ENCODE measurements at regions not wholly inside any gene's neighbourhood (a gene's known extent, or its start where the extent isn't known, plus 50 kb on each side); places are given as distances from the start of the nearest gene placed in this dataset.
A peak's percentile ranks its signal among the peaks of the same experiment; 100 is the strongest.

DNA sequence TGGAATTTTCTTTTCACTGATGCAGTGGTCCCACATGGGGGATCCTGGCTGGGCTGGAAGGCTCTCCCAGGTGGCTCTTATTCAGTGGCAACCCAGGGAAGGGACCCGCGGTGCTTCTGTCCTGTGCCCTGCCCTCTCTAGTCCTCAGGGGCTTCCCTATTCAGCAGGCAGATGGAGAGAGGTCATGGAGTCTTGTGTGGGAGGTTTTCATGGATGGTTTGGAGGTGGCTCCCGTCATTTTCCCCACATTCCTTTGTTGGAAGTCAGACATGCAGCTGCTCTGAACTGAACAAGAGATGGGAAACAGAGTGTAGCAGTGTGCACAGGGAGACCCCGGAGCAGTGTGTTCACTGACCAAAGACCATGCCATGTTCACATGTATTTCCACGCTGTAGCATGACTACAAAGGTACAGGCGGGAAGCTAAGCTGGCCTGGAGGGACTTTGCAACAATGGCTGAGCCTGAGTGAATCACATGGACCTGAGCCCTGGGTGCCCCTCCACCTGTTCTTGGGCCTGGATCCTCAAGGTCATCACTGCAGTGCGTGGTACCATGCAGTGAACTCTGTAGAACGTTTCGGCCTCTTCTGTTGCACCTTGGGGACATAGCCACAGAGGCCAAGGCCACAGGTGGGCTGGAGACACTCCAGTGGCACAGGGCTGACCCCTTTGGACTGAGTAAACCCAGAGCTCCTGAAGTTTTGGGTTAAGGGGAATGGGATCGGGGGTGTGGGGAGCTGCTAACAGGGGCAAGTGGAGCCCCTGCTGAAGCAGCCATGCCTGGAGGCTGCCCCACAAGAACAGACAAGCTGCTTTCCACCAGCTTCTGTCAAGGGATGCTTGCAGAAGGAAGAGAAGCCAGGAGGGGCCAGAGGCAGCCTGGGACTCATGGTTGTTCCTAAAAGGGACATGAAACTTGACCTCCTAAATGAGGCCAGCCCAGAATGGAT is 123.0 kb downstream of the ASB7 start:
- no peaks in the 10 kb centered on the region for H3K36me3 ChIP-seq (ENCODE audit: control insufficient read depth in 1 of 2, insufficient read depth in 2 of 2, low read depth in 1 of 2, low read length in 2 of 2)
- H3K4me1 ChIP-seq (ENCODE audit: control insufficient read depth, insufficient read depth, low read depth, low read length): peaks cover 33% of the 10 kb centered on the region
- no peak overlapping the region for H4K91ac ChIP-seq (ENCODE audit: low read length)
- H3K27ac ChIP-seq (ENCODE audit: low read length, poor library complexity, severe bottlenecking): peak overlapping the region; percentile 63
- H3K18ac ChIP-seq (ENCODE audit: low read depth in 1 of 2, low read length in 2 of 2): peak overlapping the region in 1 of 2 experiments; percentile 32
- H3K4me2 ChIP-seq (ENCODE audit: low read length, poor library complexity, severe bottlenecking): no peak overlapping the region
- H3K79me1 ChIP-seq (replicated peaks; ENCODE audit: low read length, poor library complexity, severe bottlenecking): no peaks in the 10 kb centered on the region
- peak overlapping the region in 1 of 2 experiments; percentile 29 for H3K14ac ChIP-seq (ENCODE audit: low read length in 2 of 2)
- H2BK12ac ChIP-seq (ENCODE audit: low read length in 2 of 2): peak overlapping the region; percentile 42 to 74
- no peak overlapping the region for H2BK15ac ChIP-seq (ENCODE audit: low read depth, poor library complexity, severe bottlenecking)
- H3K23ac ChIP-seq (ENCODE audit: low read length in 2 of 2): no peak overlapping the region
- no peak overlapping the region for H3K4me3 ChIP-seq (ENCODE audit: insufficient read depth in 1 of 2, low read depth in 1 of 2, low read length in 2 of 2)
- H2BK120ac ChIP-seq (ENCODE audit: low read depth, low read length): no peak overlapping the region
- peak overlapping the region; percentile 40 for H2AK5ac ChIP-seq (ENCODE audit: low read length, severe bottlenecking)
- DNase-seq: peak; percentile 81
- no peaks in the 10 kb centered on the region for H3K9me3 ChIP-seq (ENCODE audit: control insufficient read depth, low read length)
- H4K8ac ChIP-seq (ENCODE audit: low read length): peak overlapping the region; percentile 47
- H2AFZ ChIP-seq (ENCODE audit: low read depth, low read length): no peak overlapping the region
- WGBS: 73% methylated on average over 10 of the region's 10 CpGs
- no peak overlapping the region for H2BK5ac ChIP-seq (ENCODE audit: low read depth, low read length, poor library complexity, severe bottlenecking)
- H3K4ac ChIP-seq (ENCODE audit: low read depth in 1 of 2, low read length in 2 of 2): peak overlapping the region in 1 of 2 experiments; percentile 79
- H3K27me3 ChIP-seq (ENCODE audit: control insufficient read depth in 1 of 2, insufficient read depth in 1 of 2, low read length in 2 of 2): no peaks in the 10 kb centered on the region
- H3K9ac ChIP-seq (ENCODE audit: low read length): no peak overlapping the region

DNA sequence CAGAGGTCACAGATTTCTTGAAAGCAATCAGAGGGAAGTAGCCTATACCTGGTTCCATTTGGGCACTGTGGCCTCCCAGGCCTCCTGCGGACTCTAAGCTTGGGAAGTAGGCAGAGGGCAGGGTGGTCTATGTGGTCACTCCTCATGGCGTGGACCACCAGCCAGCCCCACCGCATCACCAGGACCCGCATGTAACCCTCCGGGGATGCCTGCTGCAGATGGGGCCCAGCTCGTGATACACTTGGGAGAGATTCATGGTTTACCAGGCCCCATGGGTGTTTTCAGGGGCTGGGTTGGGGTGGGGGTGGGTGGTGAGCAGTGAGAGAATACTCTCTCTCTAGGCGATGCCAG is 123.7 kb downstream of the ASB7 start:
- Histone ChIP-seq H2BK5ac (ENCODE audit: low read depth, low read length, poor library complexity, severe bottlenecking) (no peak overlapping the region), H3K27me3 (ENCODE audit: control insufficient read depth in 1 of 2, insufficient read depth in 1 of 2, low read length in 2 of 2) (no peaks in the 10 kb centered on the region), H3K9ac (ENCODE audit: low read length) (no peak overlapping the region), H3K4me2 (ENCODE audit: low read length, poor library complexity, severe bottlenecking) (no peak overlapping the region), H2BK120ac (ENCODE audit: low read depth, low read length) (no peak overlapping the region), H3K79me1 (replicated peaks; ENCODE audit: low read length, poor library complexity, severe bottlenecking) (no peaks in the 10 kb centered on the region), H2AFZ (ENCODE audit: low read depth, low read length) (no peak overlapping the region), H3K4me3 (ENCODE audit: insufficient read depth in 1 of 2, low read depth in 1 of 2, low read length in 2 of 2) (no peak overlapping the region), H4K91ac (ENCODE audit: low read length) (no peak overlapping the region), H2AK5ac (ENCODE audit: low read length, severe bottlenecking) (peak overlapping the region; percentile 40), H3K23ac (ENCODE audit: low read length in 2 of 2) (no peak overlapping the region), H3K4me1 (ENCODE audit: control insufficient read depth, insufficient read depth, low read depth, low read length) (peaks cover 27% of the 10 kb centered on the region), H2BK12ac (ENCODE audit: low read length in 2 of 2) (no peak overlapping the region), H2BK15ac (ENCODE audit: low read depth, poor library complexity, severe bottlenecking) (no peak overlapping the region), H3K36me3 (ENCODE audit: control insufficient read depth in 1 of 2, insufficient read depth in 2 of 2, low read depth in 1 of 2, low read length in 2 of 2) (no peaks in the 10 kb centered on the region), H3K4ac (ENCODE audit: low read depth in 1 of 2, low read length in 2 of 2) (no peak overlapping the region), H3K18ac (ENCODE audit: low read depth in 1 of 2, low read length in 2 of 2) (peak overlapping the region in 1 of 2 experiments; percentile 5), H4K8ac (ENCODE audit: low read length) (peak overlapping the region; percentile 32), H3K9me3 (ENCODE audit: control insufficient read depth, low read length) (no peaks in the 10 kb centered on the region), H3K27ac (ENCODE audit: low read length, poor library complexity, severe bottlenecking) (no peak overlapping the region), H3K14ac (ENCODE audit: low read length in 2 of 2) (no peak overlapping the region)
- 95% methylated on average over 7 of the region's 7 CpGs for WGBS
- no peak for DNase-seq

DNA sequence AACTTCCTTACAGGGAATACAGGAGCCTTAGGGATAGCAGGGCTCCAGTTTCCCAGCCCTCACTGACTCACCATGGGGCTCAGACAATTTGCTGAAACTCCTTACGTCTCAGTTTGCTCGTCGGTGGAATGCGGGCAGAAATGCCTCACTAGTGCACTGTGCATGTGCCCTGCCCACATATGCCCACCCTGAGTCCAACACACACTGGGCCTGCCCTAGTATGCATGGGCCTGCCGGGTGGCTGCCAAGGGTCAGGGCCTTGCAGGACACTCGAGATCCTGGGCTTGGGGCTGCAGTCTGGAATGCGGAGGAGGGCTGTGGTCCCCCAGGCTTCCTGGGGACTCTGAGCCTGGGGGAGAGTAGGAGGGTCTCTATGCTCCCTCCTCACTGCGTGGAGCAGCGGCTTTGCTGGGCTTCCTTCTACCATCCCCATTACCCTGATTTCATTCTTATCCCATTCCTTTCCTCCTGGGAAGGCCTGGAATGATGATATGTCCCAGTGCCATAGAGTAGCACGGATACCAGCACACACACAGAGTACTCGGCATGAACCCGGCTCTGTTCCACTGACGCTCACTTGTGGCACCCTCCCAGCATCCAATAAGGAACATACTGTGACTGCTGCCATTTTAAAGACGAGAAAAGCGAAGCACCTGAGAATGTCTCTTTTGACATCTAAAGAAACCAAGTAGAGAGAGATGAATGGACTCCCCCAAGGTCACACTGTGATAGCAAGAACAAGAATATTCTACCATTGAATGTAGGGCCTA is 124.2 kb downstream of the ASB7 start:
- no peaks in the 10 kb centered on the region for H3K79me1 ChIP-seq (replicated peaks; ENCODE audit: low read length, poor library complexity, severe bottlenecking)
- DNase-seq: no peak
- 85% methylated on average over 13 of the region's 15 CpGs for WGBS
- H3K9ac ChIP-seq (ENCODE audit: low read length): no peak overlapping the region
- H3K36me3 ChIP-seq (ENCODE audit: control insufficient read depth in 1 of 2, insufficient read depth in 2 of 2, low read depth in 1 of 2, low read length in 2 of 2): no peaks in the 10 kb centered on the region
- no peak overlapping the region for H2AFZ ChIP-seq (ENCODE audit: low read depth, low read length)
- H3K4ac ChIP-seq (ENCODE audit: low read depth in 1 of 2, low read length in 2 of 2): no peak overlapping the region
- H3K4me2 ChIP-seq (ENCODE audit: low read length, poor library complexity, severe bottlenecking): no peak overlapping the region
- no peak overlapping the region for H2BK15ac ChIP-seq (ENCODE audit: low read depth, poor library complexity, severe bottlenecking)
- H2AK5ac ChIP-seq (ENCODE audit: low read length, severe bottlenecking): no peak overlapping the region
- peak overlapping the region in 1 of 2 experiments; percentile 29 for H3K14ac ChIP-seq (ENCODE audit: low read length in 2 of 2)
- peak overlapping the region in 1 of 2 experiments; percentile 13 for H2BK12ac ChIP-seq (ENCODE audit: low read length in 2 of 2)
- H3K27ac ChIP-seq (ENCODE audit: low read length, poor library complexity, severe bottlenecking): no peak overlapping the region
- no peak overlapping the region for H2BK5ac ChIP-seq (ENCODE audit: low read depth, low read length, poor library complexity, severe bottlenecking)
- H2BK120ac ChIP-seq (ENCODE audit: low read depth, low read length): no peak overlapping the region
- peaks cover 24% of the 10 kb centered on the region for H3K4me1 ChIP-seq (ENCODE audit: control insufficient read depth, insufficient read depth, low read depth, low read length)
- no peak overlapping the region for H3K4me3 ChIP-seq (ENCODE audit: insufficient read depth in 1 of 2, low read depth in 1 of 2, low read length in 2 of 2)
- H4K8ac ChIP-seq (ENCODE audit: low read length): peak overlapping the region; percentile 45
- H3K18ac ChIP-seq (ENCODE audit: low read depth in 1 of 2, low read length in 2 of 2): no peak overlapping the region
- H3K27me3 ChIP-seq (ENCODE audit: control insufficient read depth in 1 of 2, insufficient read depth in 1 of 2, low read length in 2 of 2): no peaks in the 10 kb centered on the region
- no peak overlapping the region for H3K23ac ChIP-seq (ENCODE audit: low read length in 2 of 2)
- no peaks in the 10 kb centered on the region for H3K9me3 ChIP-seq (ENCODE audit: control insufficient read depth, low read length)
- peak overlapping the region; percentile 6 for H4K91ac ChIP-seq (ENCODE audit: low read length)

DNA sequence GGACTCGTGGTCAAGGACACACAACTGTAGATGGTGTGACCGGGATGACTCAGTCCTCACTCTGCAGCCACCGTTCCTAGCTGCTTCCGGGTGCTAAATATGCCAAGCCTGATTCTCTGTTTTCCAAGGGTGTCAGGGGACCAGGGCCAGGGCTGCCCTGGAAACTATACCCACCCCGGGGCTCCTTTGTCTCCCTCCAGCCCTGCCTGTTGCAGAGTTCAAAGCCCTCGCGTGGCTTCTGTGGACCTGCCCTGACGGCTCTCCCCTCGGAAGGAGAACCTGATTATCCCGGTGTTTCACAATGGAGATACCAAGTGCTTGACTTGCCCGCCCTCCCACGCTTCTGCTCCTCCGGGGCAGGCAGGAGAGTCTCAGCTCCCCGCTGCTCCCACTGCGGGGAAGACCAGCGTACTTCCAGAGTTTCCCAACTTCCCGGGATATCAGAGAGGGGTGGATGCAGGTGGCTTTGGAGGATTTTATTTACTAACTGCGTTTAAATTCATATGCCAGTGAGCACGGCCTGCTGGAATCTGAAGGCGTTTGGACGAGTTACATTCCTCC is 125.0 kb downstream of the ASB7 start:
- Histone ChIP-seq H3K4me3 (ENCODE audit: insufficient read depth in 1 of 2, low read depth in 1 of 2, low read length in 2 of 2) (no peak overlapping the region), H3K14ac (ENCODE audit: low read length in 2 of 2) (no peak overlapping the region), H4K8ac (ENCODE audit: low read length) (no peak overlapping the region), H3K9me3 (ENCODE audit: control insufficient read depth, low read length) (no peaks in the 10 kb centered on the region), H3K79me1 (replicated peaks; ENCODE audit: low read length, poor library complexity, severe bottlenecking) (no peaks in the 10 kb centered on the region), H3K36me3 (ENCODE audit: control insufficient read depth in 1 of 2, insufficient read depth in 2 of 2, low read depth in 1 of 2, low read length in 2 of 2) (no peaks in the 10 kb centered on the region), H3K27ac (ENCODE audit: low read length, poor library complexity, severe bottlenecking) (no peak overlapping the region), H2BK120ac (ENCODE audit: low read depth, low read length) (no peak overlapping the region), H3K18ac (ENCODE audit: low read depth in 1 of 2, low read length in 2 of 2) (peak overlapping the region in 1 of 2 experiments; percentile 38), H3K4ac (ENCODE audit: low read depth in 1 of 2, low read length in 2 of 2) (no peak overlapping the region), H3K9ac (ENCODE audit: low read length) (no peak overlapping the region), H2AK5ac (ENCODE audit: low read length, severe bottlenecking) (no peak overlapping the region), H2BK5ac (ENCODE audit: low read depth, low read length, poor library complexity, severe bottlenecking) (no peak overlapping the region), H2BK12ac (ENCODE audit: low read length in 2 of 2) (no peak overlapping the region), H3K4me1 (ENCODE audit: control insufficient read depth, insufficient read depth, low read depth, low read length) (peaks cover 21% of the 10 kb centered on the region), H3K23ac (ENCODE audit: low read length in 2 of 2) (no peak overlapping the region), H2AFZ (ENCODE audit: low read depth, low read length) (no peak overlapping the region), H3K27me3 (ENCODE audit: control insufficient read depth in 1 of 2, insufficient read depth in 1 of 2, low read length in 2 of 2) (no peaks in the 10 kb centered on the region), H3K4me2 (ENCODE audit: low read length, poor library complexity, severe bottlenecking) (no peak overlapping the region), H2BK15ac (ENCODE audit: low read depth, poor library complexity, severe bottlenecking) (peak overlapping the region; percentile 77), H4K91ac (ENCODE audit: low read length) (no peak overlapping the region)
- no peak for DNase-seq
- WGBS: 82% methylated on average over 21 of the region's 21 CpGs

Data from mesenchymal stem cell (in vitro differentiated cells and primary cell).